ENCODE measurements at regions not wholly inside any gene's neighbourhood (a gene's known extent, or its start where the extent isn't known, plus 50 kb on each side); places are given as distances from the start of the nearest gene placed in this dataset.
"Not testable (repeated sequence)": the region's sequence is repeated elsewhere in the genome, so short reads cannot be mapped to it uniquely, and the experiment has no call there.

DNA sequence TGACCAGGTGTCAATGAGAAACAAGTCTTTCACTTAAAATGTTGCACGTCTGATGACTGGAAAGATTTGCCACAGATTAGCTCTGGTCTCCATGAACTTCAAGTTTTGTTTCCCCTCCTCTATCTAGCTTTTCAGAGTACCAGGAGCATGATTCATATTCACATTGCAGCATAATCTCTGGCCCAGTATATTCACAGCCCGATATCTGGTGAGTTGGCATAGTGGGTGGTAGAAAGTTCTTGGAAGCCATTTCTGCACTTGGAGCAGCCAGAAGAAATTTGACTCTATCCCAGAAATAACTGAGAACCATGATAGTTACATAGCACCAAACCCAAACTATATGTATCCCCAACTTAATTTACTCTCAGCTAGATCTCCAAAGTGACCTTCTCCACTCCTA lies 503.9 kb downstream of the PID1 start:
- H3K4me2 ChIP-seq (ENCODE audit: low read length), result no peak overlapping the region
- no peaks in the 10 kb centered on the region for H3K36me3 ChIP-seq (ENCODE audit: insufficient read depth, low read length)
- H3K9me2 ChIP-seq (ENCODE audit: low read depth, low read length), result no peaks in the 10 kb centered on the region
- no peaks in the 10 kb centered on the region for H4K20me1 ChIP-seq (ENCODE audit: insufficient read depth, low read length)
- H3K9me3 ChIP-seq (ENCODE audit: low read length), result no peaks in the 10 kb centered on the region
- H3K4me1 ChIP-seq (ENCODE audit: insufficient read depth, low read length, severe bottlenecking), result no peaks in the 10 kb centered on the region
- no peak overlapping the region for H3K9ac ChIP-seq (ENCODE audit: low read length)
- H2AFZ ChIP-seq (ENCODE audit: low read length), result no peak overlapping the region
- no peaks in the 10 kb centered on the region for H3K27me3 ChIP-seq (ENCODE audit: insufficient read depth, low read length)
- no peak for TF ChIP-seq EZH2 (IDR thresholded peaks at IDR 0.05; ENCODE audit: borderline replicate concordance, low read length)
- TF ChIP-seq, protein P1, sequence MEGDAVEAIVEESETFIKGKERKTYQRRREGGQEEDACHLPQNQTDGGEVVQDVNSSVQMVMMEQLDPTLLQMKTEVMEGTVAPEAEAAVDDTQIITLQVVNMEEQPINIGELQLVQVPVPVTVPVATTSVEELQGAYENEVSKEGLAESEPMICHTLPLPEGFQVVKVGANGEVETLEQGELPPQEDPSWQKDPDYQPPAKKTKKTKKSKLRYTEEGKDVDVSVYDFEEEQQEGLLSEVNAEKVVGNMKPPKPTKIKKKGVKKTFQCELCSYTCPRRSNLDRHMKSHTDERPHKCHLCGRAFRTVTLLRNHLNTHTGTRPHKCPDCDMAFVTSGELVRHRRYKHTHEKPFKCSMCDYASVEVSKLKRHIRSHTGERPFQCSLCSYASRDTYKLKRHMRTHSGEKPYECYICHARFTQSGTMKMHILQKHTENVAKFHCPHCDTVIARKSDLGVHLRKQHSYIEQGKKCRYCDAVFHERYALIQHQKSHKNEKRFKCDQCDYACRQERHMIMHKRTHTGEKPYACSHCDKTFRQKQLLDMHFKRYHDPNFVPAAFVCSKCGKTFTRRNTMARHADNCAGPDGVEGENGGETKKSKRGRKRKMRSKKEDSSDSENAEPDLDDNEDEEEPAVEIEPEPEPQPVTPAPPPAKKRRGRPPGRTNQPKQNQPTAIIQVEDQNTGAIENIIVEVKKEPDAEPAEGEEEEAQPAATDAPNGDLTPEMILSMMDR (IDR thresholded peaks at IDR 0.05; ENCODE audit: low read length), result no peak
- no peak overlapping the region for H3K27ac ChIP-seq (ENCODE audit: low read depth, low read length, poor library complexity, severe bottlenecking)
- H3F3A ChIP-seq (ENCODE audit: insufficient read depth, low read length), result no peaks in the 10 kb centered on the region
- H3K79me2 ChIP-seq (ENCODE audit: insufficient read depth, low read length), result no peaks in the 10 kb centered on the region
- H3K4me3 ChIP-seq (ENCODE audit: low read depth, low read length, poor library complexity, severe bottlenecking), result no peak overlapping the region

DNA sequence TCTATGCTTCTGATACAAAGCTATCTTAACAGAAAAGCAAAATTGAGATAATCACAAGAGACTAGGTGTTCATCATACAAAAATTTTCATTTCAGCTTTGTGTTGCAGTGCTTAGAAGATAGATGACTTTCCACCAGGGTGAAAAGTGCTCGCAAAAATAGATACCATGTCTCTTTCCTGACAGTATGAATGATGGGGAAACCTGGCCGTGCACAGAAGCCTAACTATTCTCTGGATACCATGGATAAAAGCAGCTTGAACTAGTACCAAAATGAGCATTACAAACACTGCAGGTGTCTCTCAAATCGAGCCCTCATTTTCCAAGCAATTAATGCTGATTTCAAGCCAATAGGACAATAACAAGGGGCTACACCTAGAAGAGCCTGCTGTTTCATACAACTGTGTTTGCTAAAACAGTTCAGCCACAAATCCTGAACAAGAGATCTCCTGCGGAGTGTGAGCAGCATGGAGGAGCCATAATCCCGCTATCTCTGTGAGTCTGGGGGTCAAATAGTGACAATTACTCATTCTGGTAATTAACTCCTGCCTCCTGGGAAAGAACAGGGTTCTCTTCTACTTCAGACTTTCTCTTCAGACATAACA lies 507.6 kb downstream of the PID1 start:
- Histone ChIP-seq H3K9me2 (ENCODE audit: low read depth, low read length) (no peaks in the 10 kb centered on the region), H3K79me2 (ENCODE audit: insufficient read depth, low read length) (no peaks in the 10 kb centered on the region), H3K27ac (ENCODE audit: low read depth, low read length, poor library complexity, severe bottlenecking) (no peak overlapping the region), H3K4me3 (ENCODE audit: low read depth, low read length, poor library complexity, severe bottlenecking) (no peak overlapping the region), H4K20me1 (ENCODE audit: insufficient read depth, low read length) (no peaks in the 10 kb centered on the region), H3K36me3 (ENCODE audit: insufficient read depth, low read length) (no peaks in the 10 kb centered on the region), H3K27me3 (ENCODE audit: insufficient read depth, low read length) (no peaks in the 10 kb centered on the region), H3K4me2 (ENCODE audit: low read length) (no peak overlapping the region), H3K9me3 (ENCODE audit: low read length) (no peaks in the 10 kb centered on the region), H3K9ac (ENCODE audit: low read length) (no peak overlapping the region), H2AFZ (ENCODE audit: low read length) (no peak overlapping the region), H3F3A (ENCODE audit: insufficient read depth, low read length) (no peaks in the 10 kb centered on the region), H3K4me1 (ENCODE audit: insufficient read depth, low read length, severe bottlenecking) (no peaks in the 10 kb centered on the region)
- no peak for TF ChIP-seq EZH2 (IDR thresholded peaks at IDR 0.05; ENCODE audit: borderline replicate concordance, low read length)
- TF ChIP-seq, protein P1 (IDR thresholded peaks at IDR 0.05; ENCODE audit: low read length), result no peak

DNA sequence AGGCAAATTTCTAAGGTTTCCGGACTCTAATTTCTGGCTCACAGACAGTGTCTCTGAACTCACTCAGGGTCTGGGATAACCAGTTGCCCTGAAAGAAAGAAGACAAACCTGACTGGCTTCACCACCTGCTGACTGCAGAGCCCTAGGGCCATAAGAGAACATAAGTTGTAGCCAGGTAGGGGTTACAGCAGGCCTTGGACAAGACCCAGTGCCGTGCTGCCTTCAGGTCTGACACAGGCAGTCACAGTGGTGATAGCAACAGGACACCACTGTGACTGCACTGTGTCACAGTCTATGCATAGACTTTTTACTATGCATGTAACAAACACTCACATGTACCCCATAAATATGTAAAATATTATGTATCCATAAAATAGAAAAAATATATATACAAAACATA lies 508.5 kb downstream of the PID1 start:
- no peaks in the 10 kb centered on the region for H3K9me2 ChIP-seq (ENCODE audit: low read depth, low read length)
- no peaks in the 10 kb centered on the region for H3F3A ChIP-seq (ENCODE audit: insufficient read depth, low read length)
- no peaks in the 10 kb centered on the region for H3K79me2 ChIP-seq (ENCODE audit: insufficient read depth, low read length)
- H3K27ac ChIP-seq (ENCODE audit: low read depth, low read length, poor library complexity, severe bottlenecking), result no peak overlapping the region
- H4K20me1 ChIP-seq (ENCODE audit: insufficient read depth, low read length), result no peaks in the 10 kb centered on the region
- H3K4me3 ChIP-seq (ENCODE audit: low read depth, low read length, poor library complexity, severe bottlenecking), result no peak overlapping the region
- no peak overlapping the region for H3K4me2 ChIP-seq (ENCODE audit: low read length)
- TF ChIP-seq, protein P1 (IDR thresholded peaks at IDR 0.05; ENCODE audit: low read length), result no peak
- TF ChIP-seq EZH2 (IDR thresholded peaks at IDR 0.05; ENCODE audit: borderline replicate concordance, low read length), result no peak
- H3K4me1 ChIP-seq (ENCODE audit: insufficient read depth, low read length, severe bottlenecking), result no peaks in the 10 kb centered on the region
- H3K27me3 ChIP-seq (ENCODE audit: insufficient read depth, low read length), result no peaks in the 10 kb centered on the region
- no peaks in the 10 kb centered on the region for H3K36me3 ChIP-seq (ENCODE audit: insufficient read depth, low read length)
- no peak overlapping the region for H3K9ac ChIP-seq (ENCODE audit: low read length)
- no peak overlapping the region for H2AFZ ChIP-seq (ENCODE audit: low read length)
- H3K9me3 ChIP-seq (ENCODE audit: low read length), result no peaks in the 10 kb centered on the region

DNA sequence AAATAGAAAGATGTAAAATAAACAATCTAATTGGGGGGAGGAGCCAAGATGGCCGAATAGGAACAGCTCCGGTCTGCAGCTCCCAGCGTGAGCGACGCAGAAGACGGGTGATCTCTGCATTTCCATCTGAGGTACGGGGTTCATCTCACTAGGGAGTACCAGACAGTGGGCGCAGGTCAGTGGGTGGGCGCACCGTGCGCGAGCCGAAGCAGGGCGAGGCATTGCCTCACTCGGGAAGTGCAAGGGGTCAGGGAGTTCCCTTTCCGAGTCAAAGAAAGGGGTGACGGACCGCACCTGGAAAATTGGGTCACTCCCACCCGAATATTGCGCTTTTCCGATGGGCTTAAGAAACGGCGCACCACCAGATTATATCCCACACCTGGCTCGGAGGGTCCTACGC lies 515.4 kb downstream of the PID1 start:
- H3K4me1 ChIP-seq (ENCODE audit: insufficient read depth, low read length, severe bottlenecking); H3K9me2 ChIP-seq (ENCODE audit: low read depth, low read length); H3K27ac ChIP-seq (ENCODE audit: low read depth, low read length, poor library complexity, severe bottlenecking): not testable (repeated sequence)

More for the DNA sequence above, 515.4 kb downstream of the PID1 start:
- H3K27me3 ChIP-seq (ENCODE audit: insufficient read depth, low read length); H4K20me1 ChIP-seq (ENCODE audit: insufficient read depth, low read length); H3K4me2 ChIP-seq (ENCODE audit: low read length); H3K9ac ChIP-seq (ENCODE audit: low read length); H3K79me2 ChIP-seq (ENCODE audit: insufficient read depth, low read length); H3K36me3 ChIP-seq (ENCODE audit: insufficient read depth, low read length); H3F3A ChIP-seq (ENCODE audit: insufficient read depth, low read length); H2AFZ ChIP-seq (ENCODE audit: low read length); H3K4me3 ChIP-seq (ENCODE audit: low read depth, low read length, poor library complexity, severe bottlenecking); H3K9me3 ChIP-seq (ENCODE audit: low read length): not testable (repeated sequence)
